ENCODE measurements at regions not wholly inside any gene's neighbourhood (a gene's known extent, or its start where the extent isn't known, plus 50 kb on each side); places are given as distances from the start of the nearest gene placed in this dataset.

- TF ChIP-seq CTCF (IDR thresholded peaks at IDR 0.05) (no peak), POLR2A (IDR thresholded peaks at IDR 0.05) (no peak), EP300 (IDR thresholded peaks at IDR 0.05) (no peak), POLR2AphosphoS5 (IDR thresholded peaks at IDR 0.05) (no peak)
Observed at GRCh38 chr20:58098571-58098970, 129.9 kb downstream of the ANKRD60 start.
